Central memory CD8-positive, alpha-beta T cell (primary cell): ENCODE measurements at regions not wholly inside any gene's neighbourhood (a gene's known extent, or its start where the extent isn't known, plus 50 kb on each side); places are given as distances from the start of the nearest gene placed in this dataset.

Source experiments
- ATAC-seq: fragments of 150-1000 bp; cut with Tn5 transposase; replicated peaks from 2 replicates; pipeline ENCODE4 v1.10.0; 2022; ENCODE audit warnings: mild to moderate bottlenecking, moderate FRiP score, moderate number of reproducible peaks; ENCODE audit not compliant: poor library complexity, severe bottlenecking; ENCODE audit errors: extremely low read depth
- DNase-seq, 2 donors: peaks; one replicate each; pipeline ENCODE4 v3.0.0; 2021; ENCODE audit warnings: low spot score in 2 of 2
- H3K27ac Mint-ChIP-seq: one replicate; pipeline ENCODE4 v1.8.0; 2022; ENCODE audit warnings: low read depth, mild to moderate bottlenecking, moderate library complexity, mixed read lengths
- H3K27me3 Mint-ChIP-seq: one replicate; pipeline ENCODE4 v1.8.0; 2022; ENCODE audit warnings: mixed read lengths
- H3K36me3 Mint-ChIP-seq: one replicate; pipeline ENCODE4 v1.8.0; 2022; ENCODE audit warnings: mild to moderate bottlenecking, moderate library complexity, mixed read lengths; ENCODE audit not compliant: insufficient read depth
- H3K4me1 Mint-ChIP-seq: one replicate; pipeline ENCODE4 v1.8.0; 2022; ENCODE audit warnings: mixed read lengths
- H3K4me3 Mint-ChIP-seq: one replicate; pipeline ENCODE4 v1.8.0; 2022; ENCODE audit warnings: mild to moderate bottlenecking, moderate library complexity, mixed read lengths
- H3K9me3 Mint-ChIP-seq: one replicate; pipeline ENCODE4 v1.8.0; 2022; ENCODE audit warnings: mixed read lengths

GRCh38 chr5:115469904-115470516, 74.6 kb downstream of the FEM1C start:
- DNase-seq (no peak), ATAC-seq (no peak)
- no peaks in the 10 kb centered on the region for H3K36me3 Mint-ChIP-seq
- no peak overlapping the region for H3K27ac Mint-ChIP-seq
- H3K9me3 Mint-ChIP-seq: no peaks in the 10 kb centered on the region
- no peaks in the 10 kb centered on the region for H3K4me1 Mint-ChIP-seq
- H3K27me3 Mint-ChIP-seq: peaks cover 8% of the 10 kb centered on the region
- no peak overlapping the region for H3K4me3 Mint-ChIP-seq

GRCh38 chr5:115467628-115468027, 76.9 kb downstream of the FEM1C start:
- no peak overlapping the region for H3K27ac Mint-ChIP-seq
- H3K27me3 Mint-ChIP-seq: no peaks in the 10 kb centered on the region
- ATAC-seq (no peak), DNase-seq (no peak)
- no peaks in the 10 kb centered on the region for H3K4me1 Mint-ChIP-seq
- no peaks in the 10 kb centered on the region for H3K36me3 Mint-ChIP-seq
- no peaks in the 10 kb centered on the region for H3K9me3 Mint-ChIP-seq
- H3K4me3 Mint-ChIP-seq: no peak overlapping the region

- Mint-ChIP-seq H3K36me3 (no peaks in the 10 kb centered on the region), H3K27me3 (peaks cover 9% of the 10 kb centered on the region), H3K4me1 (no peaks in the 10 kb centered on the region), H3K9me3 (no peaks in the 10 kb centered on the region), H3K27ac (no peak overlapping the region), H3K4me3 (no peak overlapping the region)
- DNase-seq (no peak), ATAC-seq (no peak)
Observed at GRCh38 chr5:115465431-115465830, 79.1 kb downstream of the FEM1C start.

- H3K27me3 Mint-ChIP-seq: peaks cover 9% of the 10 kb centered on the region
- no peak overlapping the region for H3K27ac Mint-ChIP-seq
- no peak for DNase-seq
- H3K4me1 Mint-ChIP-seq: no peaks in the 10 kb centered on the region
- no peaks in the 10 kb centered on the region for H3K36me3 Mint-ChIP-seq
- no peak for ATAC-seq
- no peaks in the 10 kb centered on the region for H3K9me3 Mint-ChIP-seq
- no peak overlapping the region for H3K4me3 Mint-ChIP-seq
Observed at GRCh38 chr5:115463983-115464382, 80.6 kb downstream of the FEM1C start.

- H3K9me3 Mint-ChIP-seq: no peaks in the 10 kb centered on the region
- no peak overlapping the region for H3K4me3 Mint-ChIP-seq
- H3K4me1 Mint-ChIP-seq: no peaks in the 10 kb centered on the region
- H3K27me3 Mint-ChIP-seq: peaks cover 9% of the 10 kb centered on the region
- ATAC-seq: no peak
- H3K27ac Mint-ChIP-seq: no peak overlapping the region
- no peak for DNase-seq
- no peaks in the 10 kb centered on the region for H3K36me3 Mint-ChIP-seq
Observed at GRCh38 chr5:115461506-115462290, 82.9 kb downstream of the FEM1C start.

- Mint-ChIP-seq H3K4me3 (no peak overlapping the region), H3K9me3 (no peaks in the 10 kb centered on the region)
- DNase-seq: no peak
Observed at GRCh38 chr5:115461093-115461492, 83.5 kb downstream of the FEM1C start.

GRCh38 chr5:115460472-115460871, 84.1 kb downstream of the FEM1C start:
- ATAC-seq: no peak
- Mint-ChIP-seq H3K9me3 (no peaks in the 10 kb centered on the region), H3K4me3 (no peak overlapping the region), H3K27me3 (peaks cover 9% of the 10 kb centered on the region), H3K4me1 (no peaks in the 10 kb centered on the region), H3K36me3 (no peaks in the 10 kb centered on the region), H3K27ac (no peak overlapping the region)
- no peak for DNase-seq

More at GRCh38 chr5:115461093-115461492, 83.5 kb downstream of the FEM1C start:
- no peaks in the 10 kb centered on the region for H3K4me1 Mint-ChIP-seq
- ATAC-seq: no peak
- H3K27ac Mint-ChIP-seq: no peak overlapping the region
- no peaks in the 10 kb centered on the region for H3K36me3 Mint-ChIP-seq
- H3K27me3 Mint-ChIP-seq: peaks cover 9% of the 10 kb centered on the region

- ATAC-seq: no peak
- Mint-ChIP-seq H3K4me3 (no peak overlapping the region), H3K27me3 (peaks cover 9% of the 10 kb centered on the region), H3K36me3 (no peaks in the 10 kb centered on the region), H3K4me1 (no peaks in the 10 kb centered on the region), H3K9me3 (no peaks in the 10 kb centered on the region), H3K27ac (no peak overlapping the region)
- no peak for DNase-seq
Observed at GRCh38 chr5:115459855-115460341, 84.7 kb downstream of the FEM1C start.

- DNase-seq (no peak), ATAC-seq (no peak)
- H3K27ac Mint-ChIP-seq: no peak overlapping the region
- H3K4me1 Mint-ChIP-seq: no peaks in the 10 kb centered on the region
- no peaks in the 10 kb centered on the region for H3K9me3 Mint-ChIP-seq
- no peaks in the 10 kb centered on the region for H3K36me3 Mint-ChIP-seq
- peaks cover 9% of the 10 kb centered on the region for H3K27me3 Mint-ChIP-seq
- no peak overlapping the region for H3K4me3 Mint-ChIP-seq
Observed at GRCh38 chr5:115458416-115458815, 86.2 kb downstream of the FEM1C start.

GRCh38 chr5:115458003-115458409, 86.6 kb downstream of the FEM1C start:
- Mint-ChIP-seq H3K9me3 (no peaks in the 10 kb centered on the region), H3K27me3 (peaks cover 9% of the 10 kb centered on the region), H3K36me3 (no peaks in the 10 kb centered on the region), H3K4me1 (no peaks in the 10 kb centered on the region), H3K4me3 (no peak overlapping the region), H3K27ac (no peak overlapping the region)
- DNase-seq (no peak), ATAC-seq (no peak)

GRCh38 chr5:115457571-115457970, 87.0 kb downstream of the FEM1C start:
- no peak for DNase-seq
- Mint-ChIP-seq H3K4me3 (no peak overlapping the region), H3K9me3 (no peaks in the 10 kb centered on the region)

GRCh38 chr5:115456539-115457040, 88.0 kb downstream of the FEM1C start:
- Mint-ChIP-seq H3K9me3 (no peaks in the 10 kb centered on the region), H3K36me3 (no peaks in the 10 kb centered on the region), H3K4me1 (no peaks in the 10 kb centered on the region), H3K4me3 (no peak overlapping the region), H3K27ac (no peak overlapping the region), H3K27me3 (peaks cover 5% of the 10 kb centered on the region)
- no peak for DNase-seq
- no peak for ATAC-seq

More at GRCh38 chr5:115457571-115457970, 87.0 kb downstream of the FEM1C start:
- Mint-ChIP-seq H3K36me3 (no peaks in the 10 kb centered on the region), H3K27me3 (peaks cover 9% of the 10 kb centered on the region), H3K27ac (no peak overlapping the region), H3K4me1 (no peaks in the 10 kb centered on the region)
- no peak for ATAC-seq

- no peak overlapping the region for H3K4me3 Mint-ChIP-seq
- H3K9me3 Mint-ChIP-seq: no peaks in the 10 kb centered on the region
- H3K4me1 Mint-ChIP-seq: no peaks in the 10 kb centered on the region
- no peaks in the 10 kb centered on the region for H3K36me3 Mint-ChIP-seq
- no peak overlapping the region for H3K27ac Mint-ChIP-seq
- no peaks in the 10 kb centered on the region for H3K27me3 Mint-ChIP-seq
- DNase-seq (no peak), ATAC-seq (no peak)
Observed at GRCh38 chr5:115456056-115456455, 88.5 kb downstream of the FEM1C start.
